ENCODE measurements at regions not wholly inside any gene's neighbourhood (a gene's known extent, or its start where the extent isn't known, plus 50 kb on each side); places are given as distances from the start of the nearest gene placed in this dataset.

DNA sequence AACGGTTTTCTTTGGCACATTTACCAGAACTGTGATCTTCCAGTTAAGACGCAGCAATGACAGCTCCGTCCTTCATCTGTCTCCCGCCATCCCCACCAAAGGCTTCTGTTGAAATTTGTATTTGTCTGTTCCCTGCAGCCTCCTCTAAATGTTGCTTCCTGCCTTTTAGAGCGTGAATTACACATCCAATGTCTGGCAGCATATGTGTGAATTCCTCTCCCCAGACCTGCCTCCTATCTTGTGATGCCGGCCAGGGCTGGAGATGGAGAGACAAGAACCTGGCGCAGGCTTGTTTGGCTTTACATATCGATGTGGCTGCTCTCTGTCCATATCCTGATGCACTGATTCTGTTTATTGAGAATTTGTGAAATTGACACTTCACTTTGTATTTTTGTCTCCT is 738.4 kb upstream of the TMEM132C start:
- TF ChIP-seq, protein P1, sequence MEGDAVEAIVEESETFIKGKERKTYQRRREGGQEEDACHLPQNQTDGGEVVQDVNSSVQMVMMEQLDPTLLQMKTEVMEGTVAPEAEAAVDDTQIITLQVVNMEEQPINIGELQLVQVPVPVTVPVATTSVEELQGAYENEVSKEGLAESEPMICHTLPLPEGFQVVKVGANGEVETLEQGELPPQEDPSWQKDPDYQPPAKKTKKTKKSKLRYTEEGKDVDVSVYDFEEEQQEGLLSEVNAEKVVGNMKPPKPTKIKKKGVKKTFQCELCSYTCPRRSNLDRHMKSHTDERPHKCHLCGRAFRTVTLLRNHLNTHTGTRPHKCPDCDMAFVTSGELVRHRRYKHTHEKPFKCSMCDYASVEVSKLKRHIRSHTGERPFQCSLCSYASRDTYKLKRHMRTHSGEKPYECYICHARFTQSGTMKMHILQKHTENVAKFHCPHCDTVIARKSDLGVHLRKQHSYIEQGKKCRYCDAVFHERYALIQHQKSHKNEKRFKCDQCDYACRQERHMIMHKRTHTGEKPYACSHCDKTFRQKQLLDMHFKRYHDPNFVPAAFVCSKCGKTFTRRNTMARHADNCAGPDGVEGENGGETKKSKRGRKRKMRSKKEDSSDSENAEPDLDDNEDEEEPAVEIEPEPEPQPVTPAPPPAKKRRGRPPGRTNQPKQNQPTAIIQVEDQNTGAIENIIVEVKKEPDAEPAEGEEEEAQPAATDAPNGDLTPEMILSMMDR (IDR thresholded peaks at IDR 0.05; ENCODE audit: low read depth, low read length): no peak
- TF ChIP-seq POLR2A (IDR thresholded peaks at IDR 0.05; ENCODE audit: extremely low read depth, insufficient read length): no peak
- TF ChIP-seq MYC (IDR thresholded peaks at IDR 0.05; ENCODE audit: low read depth, low read length): no peak
- TF ChIP-seq, protein P2, sequence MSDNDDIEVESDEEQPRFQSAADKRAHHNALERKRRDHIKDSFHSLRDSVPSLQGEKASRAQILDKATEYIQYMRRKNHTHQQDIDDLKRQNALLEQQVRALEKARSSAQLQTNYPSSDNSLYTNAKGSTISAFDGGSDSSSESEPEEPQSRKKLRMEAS (IDR thresholded peaks at IDR 0.05; ENCODE audit: low read depth, low read length): no peak
